K562 (cell line): ENCODE measurements at regions not wholly inside any gene's neighbourhood (a gene's known extent, or its start where the extent isn't known, plus 50 kb on each side); places are given as distances from the start of the nearest gene placed in this dataset.
"Not testable (repeated sequence)": the region's sequence is repeated elsewhere in the genome, so short reads cannot be mapped to it uniquely, and the experiment has no call there.

ENCODE experiments used
- ATAC-seq: fragments of 200-7000 bp; cut with Tn5 transposase; 3 replicates; pipeline ENCODE4 v1.9.1; 2020; ENCODE audit warnings: moderate library complexity
- BruUV-seq: library from RNA; stranded (reverse); fragments of 400-500 nt; replicated peaks from 2 replicates; lab custom pipeline; 2021; lab: Mats Ljungman, UMichigan
- CTCF ChIA-PET: fragments of 300-600 bp; formaldehyde crosslinking; extraction: SDS; loops from one replicate; lab custom pipeline; 2021; ENCODE audit warnings: low intra/inter-chr PET ratio; lab: Yijun Ruan, JAX
- POLR2A ChIA-PET: fragments of 300-600, 350-650 bp; sonication (Branson Sonifier 250); formaldehyde crosslinking; extraction: SDS; loops from one replicate; lab custom pipeline; 2021; ENCODE audit warnings: antibody characterized with exemption, inconsistent platforms; lab: Yijun Ruan, JAX
- DNase-seq, 4 experiments: peaks; one replicate each; pipeline versions ENCODE4 v3.0.0 to v3.0.0-alpha.2; 2011 to 2018; ENCODE audit warnings: low spot score in 3 of 4, mixed read lengths in 3 of 4; ENCODE audit errors: extremely low read depth in 1 of 4
- FAIRE-seq: peaks from 2 replicates; lab custom pipeline; 2011; peaks lifted over from hg19 to GRCh38; lab: Jason Lieb, UNC
- H2AFZ ChIP-seq: 2 replicates; pipeline ENCODE4 v1.6.0; 2011; ENCODE audit warnings: low read depth, low read length, control low read depth, inconsistent platforms
- H3K27ac ChIP-seq: fragments of 200-600 bp; 3 replicates; pipeline ENCODE4 v1.8.0; 2011; ENCODE audit warnings: low read depth, mild to moderate bottlenecking, control low read depth, inconsistent platforms, low read length, moderate library complexity, mixed read lengths; ENCODE audit errors: extremely low read depth
- H3K27me3 ChIP-seq, 2 experiments: fragments of 300-600 bp in 1 of 2; 2 replicates in 1 of 2; 3 replicates in 1 of 2; pipeline versions ENCODE4 v1.6.0 to v1.8.0; 2011; ENCODE audit warnings: inconsistent platforms in 2 of 2, low read length in 2 of 2, mild to moderate bottlenecking in 1 of 2, mixed read lengths in 1 of 2, moderate library complexity in 1 of 2; ENCODE audit not compliant: control insufficient read depth in 2 of 2, insufficient read depth in 2 of 2
- H3K36me3 ChIP-seq: fragments of 300-600 bp; 3 replicates; pipeline ENCODE4 v1.8.0; 2011; ENCODE audit warnings: mild to moderate bottlenecking, low read length, inconsistent platforms; ENCODE audit not compliant: control insufficient read depth, insufficient read depth
- H3K4me1 ChIP-seq, 2 experiments: fragments of 200-600 bp in 1 of 2; replicated peaks in 1 of 2; 2 replicates in 1 of 2; 3 replicates in 1 of 2; pipeline versions ENCODE4 v1.5.1 to v1.8.0; 2011; ENCODE audit warnings: inconsistent platforms in 2 of 2, low read length in 2 of 2, mild to moderate bottlenecking in 1 of 2, mixed read lengths in 1 of 2, moderate library complexity in 1 of 2; ENCODE audit not compliant: control insufficient read depth in 2 of 2, insufficient read depth in 2 of 2
- H3K4me2 ChIP-seq: 2 replicates; pipeline ENCODE4 v1.6.1; 2011; ENCODE audit warnings: low read length, control low read depth, inconsistent platforms, mixed read lengths; ENCODE audit not compliant: insufficient read depth
- H3K4me3 ChIP-seq: fragments of 200-600 bp; sonication (generic), shearing (Covaris generic); 2 replicates; pipeline ENCODE4 v1.5.1; 2016; ENCODE audit warnings: control low read depth, inconsistent platforms
- H3K79me2 ChIP-seq: fragments of 200-600 bp; 3 replicates; pipeline ENCODE4 v1.8.0; 2011; ENCODE audit warnings: low read length, inconsistent platforms; ENCODE audit not compliant: control insufficient read depth, insufficient read depth
- H3K9ac ChIP-seq, 2 experiments: 2 replicates each; pipeline versions ENCODE4 v1.6.0 to v1.6.1; 2011; ENCODE audit warnings: low read depth in 2 of 2, low read length in 2 of 2, control low read depth in 1 of 2, inconsistent platforms in 1 of 2, mild to moderate bottlenecking in 1 of 2, mixed read lengths in 1 of 2; ENCODE audit not compliant: insufficient read depth in 1 of 2
- H3K9me1 ChIP-seq: one replicate; pipeline ENCODE4 v1.6.0; 2011; ENCODE audit warnings: inconsistent platforms, mild to moderate bottlenecking, low read length, moderate library complexity; ENCODE audit not compliant: control insufficient read depth, insufficient read depth
- H3K9me3 ChIP-seq: replicated peaks from 2 replicates; pipeline ENCODE4 v1.5.1; 2011; ENCODE audit warnings: low read depth, low read length, inconsistent platforms; ENCODE audit not compliant: control insufficient read depth, insufficient read depth
- H4K20me1 ChIP-seq: replicated peaks from 2 replicates; pipeline ENCODE4 v1.6.1; 2011; ENCODE audit warnings: low read length, inconsistent platforms, mixed read lengths; ENCODE audit not compliant: control insufficient read depth, insufficient read depth
- BMI1 ChIP-seq: fragments of 150-350 bp; IDR thresholded peaks from 2 replicates; pipeline ENCODE4 v1.6.1; 2014; ENCODE audit warnings: low read length
- CEBPB ChIP-seq: fragments of 450-650 bp; IDR thresholded peaks from 2 replicates; pipeline ENCODE4 v1.6.1; 2016; ENCODE audit warnings: missing genetic modification characterization, missing compliant biosample characterization
- COPS2 ChIP-seq: fragments of 450-650 bp; conservative IDR thresholded peaks from 2 replicates; pipeline ENCODE4 v1.6.1; 2016; ENCODE audit warnings: mild to moderate bottlenecking, moderate library complexity
- KDM1A ChIP-seq, 2 experiments: fragments of 450-650 bp; IDR thresholded peaks; 2 replicates each; pipeline ENCODE4 v1.6.1; 2016; ENCODE audit warnings: mild to moderate bottlenecking in 2 of 2
- WGBS: fragments of 100-300 bp; shearing (Covaris generic); methylation state at CpG from one replicate; pipeline ENCODE4 v1.1.6; 2016; ENCODE audit warnings: low coverage, mixed read lengths; ENCODE audit not compliant: insufficient coverage; ENCODE audit errors: missing lambda C conversion rate; 5-methylcytosine and 5-hydroxymethylcytosine counted together
- in situ Hi-C: fragments of 300-500 bp; cut with MboI; formaldehyde crosslinking; loops from 4 replicates; pipeline ENCODE4 v1.15.0; 2018; ENCODE audit warnings: inconsistent platforms, mixed read lengths
- intact Hi-C: fragments of 100-400 bp; cut with micrococcal nuclease; formaldehyde crosslinking; loops from 2 replicates; pipeline ENCODE4 v1.14.2; 2022

DNA sequence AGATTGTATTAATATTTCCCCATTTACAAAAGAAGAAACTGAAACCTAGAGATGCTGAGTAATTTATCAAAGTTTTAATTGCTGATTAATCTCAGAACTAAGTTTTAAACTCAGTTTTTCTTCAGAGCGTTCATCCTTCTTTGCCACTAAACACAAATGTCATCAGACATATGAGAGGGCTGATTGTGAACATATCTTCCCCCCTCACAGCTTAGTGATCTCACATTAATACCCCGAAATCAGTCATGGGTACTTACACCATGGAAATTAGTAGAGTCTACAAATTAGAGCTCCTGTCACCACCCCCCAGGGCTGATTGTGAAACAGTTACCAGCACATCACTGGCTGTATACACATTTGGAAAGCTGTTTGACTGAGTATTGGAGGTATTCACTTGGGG lies 189.3 kb upstream of the SGO1 start:
- TF ChIP-seq COPS2 (no peak), CEBPB (tag) (0 out of 2 replicates have a peak, but pooled peaks have one; percentile 18), BMI1 (no peak)
- Histone ChIP-seq H2AFZ (no peak overlapping the region), H3K27me3 (no peaks in the 10 kb centered on the region), H4K20me1 (no peaks in the 10 kb centered on the region), H3K4me3 (no peak overlapping the region), H3K27ac (no peak overlapping the region), H3K9me3 (no peaks in the 10 kb centered on the region), H3K9ac (no peak overlapping the region), H3K4me1 (peaks cover 0 to 3% of the 10 kb centered on the region in 2 experiments; a peak in 1 of 5 replicates), H3K4me2 (no peak overlapping the region), H3K9me1 (no peaks in the 10 kb centered on the region), H3K79me2 (no peaks in the 10 kb centered on the region), H3K36me3 (no peaks in the 10 kb centered on the region)
- ChIA-PET POLR2A (no interaction called here), CTCF (no interaction called here)
- intact Hi-C loops, result no loop called here
- ATAC-seq, result no peak
- in situ Hi-C loops, result no loop called here
- no peak for DNase-seq
- 11% methylated on average over 2 of the region's 2 CpGs for WGBS
- FAIRE-seq, result no peak
- BruUV-seq, result no TSS peak

GRCh38 chr3:20370273-20371063 lies 184.5 kb upstream of the SGO1 start:
- not testable (repeated sequence) for BruUV-seq, H3K9ac ChIP-seq, FAIRE-seq

More at GRCh38 chr3:20370273-20371063, 184.5 kb upstream of the SGO1 start:
- H3K27ac ChIP-seq, CTCF ChIA-PET, H3K4me2 ChIP-seq, in situ Hi-C loops, H2AFZ ChIP-seq, H3K4me3 ChIP-seq, H4K20me1 ChIP-seq, DNase-seq, H3K36me3 ChIP-seq, intact Hi-C loops, H3K4me1 ChIP-seq, H3K27me3 ChIP-seq, H3K9me3 ChIP-seq, H3K79me2 ChIP-seq, POLR2A ChIA-PET, ATAC-seq, H3K9me1 ChIP-seq: not testable (repeated sequence)
- WGBS, result 40% methylated on average over 23 of the region's 23 CpGs
- TF ChIP-seq KDM1A (IDR thresholded peaks at IDR 0.05), result peak; percentile 61 to 82; a peak in 3 of 4 replicates
